Ishikawa (cell line): ENCODE measurements at regions not wholly inside any gene's neighbourhood (a gene's known extent, or its start where the extent isn't known, plus 50 kb on each side); places are given as distances from the start of the nearest gene placed in this dataset.

Source experiments
- CEBPB ChIP-seq: IDR thresholded peaks from 2 replicates; pipeline ENCODE4 v1.6.1; 2012
- CREB1 ChIP-seq: IDR thresholded peaks from 2 replicates; pipeline ENCODE4 v1.6.1; 2012; ENCODE audit warnings: low read depth
- EGR1 ChIP-seq: IDR thresholded peaks from 2 replicates; pipeline ENCODE4 v1.6.1; 2012
- EP300 ChIP-seq: IDR thresholded peaks from 2 replicates; pipeline ENCODE4 v1.6.1; 2012; ENCODE audit warnings: borderline replicate concordance
- FOXM1 ChIP-seq: IDR thresholded peaks from 2 replicates; pipeline ENCODE4 v1.6.1; 2012; ENCODE audit warnings: low read depth, borderline replicate concordance
- MAX ChIP-seq: IDR thresholded peaks from 2 replicates; pipeline ENCODE4 v1.6.1; 2012
- NFIC ChIP-seq: IDR thresholded peaks from 2 replicates; pipeline ENCODE4 v1.6.1; 2012
- RAD21 ChIP-seq: IDR thresholded peaks from 2 replicates; pipeline ENCODE4 v1.6.1; 2012; ENCODE audit warnings: low read depth
- REST ChIP-seq: IDR thresholded peaks from 2 replicates; pipeline ENCODE4 v1.6.1; 2012; ENCODE audit warnings: low read depth, mild to moderate bottlenecking
- TAF1 ChIP-seq: IDR thresholded peaks from 2 replicates; pipeline ENCODE4 v1.6.1; 2012; ENCODE audit warnings: low read depth, mild to moderate bottlenecking
- TCF12 ChIP-seq: IDR thresholded peaks from 2 replicates; pipeline ENCODE4 v1.6.1; 2012; ENCODE audit warnings: low read depth
- TEAD4 ChIP-seq: IDR thresholded peaks from 2 replicates; pipeline ENCODE4 v1.6.1; 2012
- USF1 ChIP-seq: IDR thresholded peaks from 2 replicates; pipeline ENCODE4 v1.6.1; 2012
- YY1 ChIP-seq: IDR thresholded peaks from 2 replicates; pipeline ENCODE4 v1.6.1; 2012; ENCODE audit warnings: low read depth
- ZBTB7A ChIP-seq: IDR thresholded peaks from 2 replicates; pipeline ENCODE4 v1.6.1; 2012; ENCODE audit warnings: low read depth

GRCh38 chr9:30713243-30713642 lies 1671.2 kb upstream of the ACO1 start:
- no peak for TF ChIP-seq EGR1
- TF ChIP-seq YY1 = no peak
- no peak for TF ChIP-seq TEAD4
- no peak for TF ChIP-seq TCF12
- no peak for TF ChIP-seq REST
- TF ChIP-seq CEBPB = no peak
- no peak for TF ChIP-seq FOXM1
- no peak for TF ChIP-seq CREB1
- TF ChIP-seq EP300 = no peak
- no peak for TF ChIP-seq ZBTB7A
- TF ChIP-seq MAX = no peak
- no peak for TF ChIP-seq TAF1
- no peak for TF ChIP-seq RAD21
- TF ChIP-seq NFIC = no peak
- no peak for TF ChIP-seq USF1

- no peak for TF ChIP-seq REST
- TF ChIP-seq MAX = no peak
- TF ChIP-seq CEBPB = no peak
These were observed 1670.1 kb upstream of the ACO1 start for GRCh38 chr9:30714389-30714788.

GRCh38 chr9:30718483-30718882 lies 1666.0 kb upstream of the ACO1 start:
- no peak for TF ChIP-seq ZBTB7A
- no peak for TF ChIP-seq YY1
- TF ChIP-seq FOXM1 = no peak
- TF ChIP-seq TAF1 = no peak
- TF ChIP-seq CEBPB = no peak
- TF ChIP-seq REST = no peak
- no peak for TF ChIP-seq EP300
- no peak for TF ChIP-seq USF1
- TF ChIP-seq TEAD4 = no peak
- TF ChIP-seq RAD21 = no peak
- TF ChIP-seq TCF12 = no peak
- no peak for TF ChIP-seq MAX
- no peak for TF ChIP-seq NFIC

GRCh38 chr9:30722065-30722464 lies 1662.4 kb upstream of the ACO1 start:
- TF ChIP-seq FOXM1 (no peak), EGR1 (no peak), YY1 (no peak), RAD21 (no peak), NFIC (no peak), USF1 (no peak), EP300 (no peak), TEAD4 (no peak), MAX (no peak)
